NCI-H2029 (cell line): ENCODE measurements at regions not wholly inside any gene's neighbourhood (a gene's known extent, or its start where the extent isn't known, plus 50 kb on each side); places are given as distances from the start of the nearest gene placed in this dataset.
"Not testable (repeated sequence)": the region's sequence is repeated elsewhere in the genome, so short reads cannot be mapped to it uniquely, and the experiment has no call there.

Experiments used
- DNase-seq: peaks from one replicate; lab custom pipeline; 2025; lab: John Stamatoyannopoulos, UW

GRCh38 chr1:60949154-60949825, 133.1 kb upstream of the NFIA start:
- no peak for DNase-seq

- no peak for DNase-seq
Measured at GRCh38 chr1:60948486-60948885, 133.9 kb upstream of the NFIA start.

- no peak for DNase-seq
Measured at GRCh38 chr1:60947367-60947766, 135.0 kb upstream of the NFIA start.

GRCh38 chr1:60942896-60943638, 139.3 kb upstream of the NFIA start:
- no peak for DNase-seq

- DNase-seq = no peak
Measured at GRCh38 chr1:60942291-60942690, 140.1 kb upstream of the NFIA start.

- DNase-seq = not testable (repeated sequence)
Measured at GRCh38 chr1:60940685-60941084, 141.7 kb upstream of the NFIA start.

- DNase-seq = no peak
Measured at GRCh38 chr1:60937720-60938119, 144.6 kb upstream of the NFIA start.

- DNase-seq = no peak
Measured at GRCh38 chr1:60936591-60937342, 145.6 kb upstream of the NFIA start.

- DNase-seq = no peak
Measured at GRCh38 chr1:60936163-60936562, 146.2 kb upstream of the NFIA start.

- no peak for DNase-seq
Measured at GRCh38 chr1:60935599-60936110, 146.7 kb upstream of the NFIA start.

- no peak for DNase-seq
Measured at GRCh38 chr1:60930130-60930529, 152.2 kb upstream of the NFIA start.

GRCh38 chr1:60924964-60925798, 157.2 kb upstream of the NFIA start:
- DNase-seq = peak; percentile 78

- no peak for DNase-seq
Measured at GRCh38 chr1:60924165-60924564, 158.2 kb upstream of the NFIA start.

- no peak for DNase-seq
Measured at GRCh38 chr1:60923389-60924087, 158.8 kb upstream of the NFIA start.

- DNase-seq = no peak
Measured at GRCh38 chr1:60922304-60922703, 160.1 kb upstream of the NFIA start.

GRCh38 chr1:60921175-60921574, 161.2 kb upstream of the NFIA start:
- DNase-seq = no peak

GRCh38 chr1:60920561-60920960, 161.8 kb upstream of the NFIA start:
- DNase-seq = no peak

GRCh38 chr1:60918867-60919266, 163.5 kb upstream of the NFIA start:
- DNase-seq = no peak

GRCh38 chr1:60916906-60917305, 165.5 kb upstream of the NFIA start:
- DNase-seq = no peak

- DNase-seq = no peak
Measured at GRCh38 chr1:60916199-60916598, 166.2 kb upstream of the NFIA start.

GRCh38 chr1:60915441-60915840, 166.9 kb upstream of the NFIA start:
- no peak for DNase-seq
